ENCODE measurements at regions not wholly inside any gene's neighbourhood (a gene's known extent, or its start where the extent isn't known, plus 50 kb on each side); places are given as distances from the start of the nearest gene placed in this dataset.

- no peak for TF ChIP-seq CTCF (IDR thresholded peaks at IDR 0.05; ENCODE audit: extremely low read depth, insufficient read depth, missing control alignments)
These were observed 1469.5 kb upstream of the CELF2 start for GRCh38 chr10:9547936-9548904.

GRCh38 chr10:9550810-9551209 is 1466.9 kb upstream of the CELF2 start:
- no peak for TF ChIP-seq CTCF (IDR thresholded peaks at IDR 0.05; ENCODE audit: extremely low read depth, insufficient read depth, missing control alignments)
- in situ Hi-C loops (cut with MboI; ENCODE audit: low pct_unique_long_range_greater_than_20kb, low sequenced_read_pairs, unreplicated experiment) = no loop called here
- DNase-seq (ENCODE audit: low spot score) = no peak

More at GRCh38 chr10:9547936-9548904, 1469.5 kb upstream of the CELF2 start:
- DNase-seq (ENCODE audit: low spot score) = no peak
- in situ Hi-C loops (cut with MboI; ENCODE audit: low pct_unique_long_range_greater_than_20kb, low sequenced_read_pairs, unreplicated experiment) = no loop called here

- no peak for TF ChIP-seq CTCF (IDR thresholded peaks at IDR 0.05; ENCODE audit: extremely low read depth, insufficient read depth, missing control alignments)
- DNase-seq (ENCODE audit: low spot score) = no peak
- in situ Hi-C loops (cut with MboI; ENCODE audit: low pct_unique_long_range_greater_than_20kb, low sequenced_read_pairs, unreplicated experiment) = no loop called here
These were observed 1463.4 kb upstream of the CELF2 start for GRCh38 chr10:9554321-9554720.

GRCh38 chr10:9560976-9561375 is 1456.7 kb upstream of the CELF2 start:
- in situ Hi-C loops (cut with MboI; ENCODE audit: low pct_unique_long_range_greater_than_20kb, low sequenced_read_pairs, unreplicated experiment) = no loop called here
- DNase-seq (ENCODE audit: low spot score) = no peak
- TF ChIP-seq CTCF (IDR thresholded peaks at IDR 0.05; ENCODE audit: extremely low read depth, insufficient read depth, missing control alignments) = no peak

GRCh38 chr10:9561821-9562505 is 1455.7 kb upstream of the CELF2 start:
- DNase-seq (ENCODE audit: low spot score) = no peak
- no peak for TF ChIP-seq CTCF (IDR thresholded peaks at IDR 0.05; ENCODE audit: extremely low read depth, insufficient read depth, missing control alignments)
- in situ Hi-C loops (cut with MboI; ENCODE audit: low pct_unique_long_range_greater_than_20kb, low sequenced_read_pairs, unreplicated experiment) = no loop called here

GRCh38 chr10:9577746-9578145 is 1439.9 kb upstream of the CELF2 start:
- no peak for DNase-seq (ENCODE audit: low spot score)
- in situ Hi-C loops (cut with MboI; ENCODE audit: low pct_unique_long_range_greater_than_20kb, low sequenced_read_pairs, unreplicated experiment) = no loop called here
- no peak for TF ChIP-seq CTCF (IDR thresholded peaks at IDR 0.05; ENCODE audit: extremely low read depth, insufficient read depth, missing control alignments)

All from GM13977 (cell line).